NCI-H69 (cell line): ENCODE measurements at regions not wholly inside any gene's neighbourhood (a gene's known extent, or its start where the extent isn't known, plus 50 kb on each side); places are given as distances from the start of the nearest gene placed in this dataset.

Source experiments
- DNase-seq: peaks from one replicate; lab custom pipeline; 2025; lab: John Stamatoyannopoulos, UW

DNA sequence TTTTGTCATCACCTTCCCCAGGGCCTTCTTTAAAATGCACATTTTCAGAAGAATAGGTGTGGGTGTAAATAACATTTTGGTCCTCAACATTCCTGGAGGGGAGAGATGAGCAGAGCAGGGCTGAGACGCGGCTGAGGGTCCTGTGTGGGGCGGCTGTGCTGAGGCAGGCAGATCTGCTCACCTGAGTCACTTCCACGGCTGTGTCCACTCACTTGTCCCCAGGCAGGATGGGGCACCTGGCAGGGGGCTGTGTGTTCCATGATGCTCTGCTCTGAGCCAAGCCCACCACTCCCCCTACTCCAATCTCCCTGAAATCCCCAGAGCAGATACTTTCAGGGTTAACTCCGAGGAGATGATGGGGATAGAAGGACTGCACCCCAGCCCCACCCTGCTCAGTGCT is 93.8 kb downstream of the GLRX3 start:
- no peak for DNase-seq

DNA sequence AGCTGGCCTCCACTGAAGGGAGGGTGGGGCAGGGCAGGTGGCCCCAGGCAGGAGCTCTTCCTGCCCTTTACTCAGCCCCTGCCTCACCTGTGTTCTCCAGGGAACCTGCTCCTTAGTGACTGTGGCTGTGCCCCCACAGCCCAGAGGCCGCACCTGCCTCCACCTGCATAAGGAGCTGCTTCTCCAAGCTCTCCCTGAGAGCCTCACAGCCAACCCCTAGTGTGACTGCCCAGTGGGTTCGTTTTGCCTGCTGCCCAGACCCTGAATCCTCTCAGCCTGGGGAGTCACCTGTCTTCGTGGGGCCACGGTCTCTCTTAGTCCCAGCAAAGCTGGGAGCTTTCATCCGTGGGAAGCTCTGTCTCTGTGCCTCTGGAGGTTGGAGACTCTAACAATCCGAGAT is 94.4 kb downstream of the GLRX3 start:
- no peak for DNase-seq

DNA sequence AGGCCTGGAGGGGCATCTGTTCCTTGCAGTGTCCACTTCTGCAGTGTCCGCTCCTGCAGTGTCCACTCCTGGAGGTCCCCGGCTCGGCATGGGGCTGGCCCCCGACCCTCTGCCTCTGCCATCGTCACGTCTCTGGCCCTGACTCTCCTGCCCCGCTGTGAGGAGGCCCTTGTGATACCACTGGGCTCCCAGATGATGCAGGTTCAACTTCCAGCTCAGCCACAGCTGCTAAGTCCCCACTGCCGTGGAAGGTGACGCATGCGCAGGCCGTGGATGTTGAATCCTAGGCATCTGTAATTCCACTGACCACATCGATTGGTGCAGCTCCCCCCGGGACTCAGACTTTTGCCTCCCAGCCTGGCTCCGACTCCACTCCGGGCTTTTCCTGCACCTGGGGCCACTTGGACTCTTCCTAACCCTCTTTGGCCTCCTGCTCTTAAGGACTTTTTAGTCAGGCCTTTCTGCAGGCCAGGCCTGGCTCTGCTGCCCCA is 95.1 kb downstream of the GLRX3 start:
- DNase-seq = no peak

DNA sequence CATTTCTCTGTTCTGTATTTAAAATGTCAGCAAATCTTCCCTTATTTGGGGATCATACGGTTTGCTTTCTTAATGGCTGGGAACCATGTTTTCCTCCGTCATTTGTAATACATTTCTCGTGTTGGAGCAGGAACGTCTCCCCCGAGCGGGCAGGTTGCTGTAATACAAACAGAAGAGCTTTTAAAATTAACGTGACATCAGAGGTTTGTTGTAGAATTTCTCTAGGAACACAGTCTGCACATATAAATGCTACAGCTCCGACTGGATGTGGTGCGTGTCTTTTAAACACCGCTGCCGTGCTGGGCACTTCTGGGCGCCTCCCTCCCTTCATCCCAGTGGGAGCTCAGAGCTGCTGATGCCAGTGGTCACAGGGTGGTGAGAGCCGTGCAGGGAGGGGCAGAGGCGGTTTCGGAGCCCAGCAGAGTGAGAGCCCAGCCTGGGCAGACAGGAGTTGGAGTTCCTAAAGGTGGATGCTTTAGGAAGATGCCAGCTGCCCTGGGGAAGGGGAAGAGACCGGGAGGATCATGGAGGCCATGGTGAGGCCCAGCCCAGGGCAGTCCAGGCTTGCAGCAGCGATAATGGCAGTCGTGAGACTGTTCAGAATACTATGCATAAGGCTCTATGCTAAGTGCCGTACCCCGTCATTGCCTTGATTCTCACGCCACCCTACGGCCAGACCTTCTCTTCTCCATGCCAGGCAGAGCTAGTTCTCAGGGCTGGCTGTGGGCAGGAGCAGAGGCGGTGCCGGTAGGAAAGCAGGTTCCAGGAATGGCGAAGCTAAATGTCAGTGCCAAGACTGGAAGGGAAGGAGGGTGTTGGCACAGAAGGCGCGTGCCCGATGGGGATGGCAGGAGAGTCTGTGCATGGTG is 96.2 kb downstream of the GLRX3 start:
- DNase-seq = no peak

DNA sequence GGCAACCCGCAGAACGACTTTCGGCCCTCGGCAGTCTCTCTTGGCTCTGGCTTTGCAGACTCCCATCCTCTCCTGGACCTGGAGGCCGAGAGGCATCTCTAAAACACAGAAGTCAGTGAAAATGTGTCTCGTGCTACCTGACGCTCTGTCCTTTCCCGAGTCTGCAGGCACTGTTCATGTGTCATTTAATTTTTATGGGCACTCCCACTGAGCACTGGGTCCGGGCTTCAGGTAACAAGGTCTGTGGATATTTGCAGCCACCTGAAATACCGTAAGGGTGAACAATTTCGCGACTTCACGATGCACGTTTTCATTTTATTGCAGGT is 96.8 kb downstream of the GLRX3 start:
- DNase-seq = no peak

DNA sequence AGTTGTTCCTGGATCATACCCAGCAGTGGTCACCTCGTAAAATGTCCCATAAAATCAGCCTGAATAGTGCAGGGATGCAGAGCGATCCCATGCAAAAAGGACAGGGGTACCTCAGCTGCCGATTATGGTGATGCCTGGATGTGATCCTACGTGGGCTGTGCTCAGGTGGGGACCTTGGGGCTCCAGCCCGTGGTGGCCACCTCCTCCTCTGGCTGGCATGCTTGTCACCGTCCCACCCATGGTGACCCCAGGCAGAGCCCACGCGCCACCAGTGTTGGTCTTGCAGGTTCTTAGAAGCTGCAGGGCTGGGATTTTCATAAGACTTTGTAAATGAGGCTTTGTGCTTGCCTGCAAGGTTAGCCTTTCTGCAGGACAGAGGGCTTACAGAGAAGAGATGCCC is 97.2 kb downstream of the GLRX3 start:
- no peak for DNase-seq

DNA sequence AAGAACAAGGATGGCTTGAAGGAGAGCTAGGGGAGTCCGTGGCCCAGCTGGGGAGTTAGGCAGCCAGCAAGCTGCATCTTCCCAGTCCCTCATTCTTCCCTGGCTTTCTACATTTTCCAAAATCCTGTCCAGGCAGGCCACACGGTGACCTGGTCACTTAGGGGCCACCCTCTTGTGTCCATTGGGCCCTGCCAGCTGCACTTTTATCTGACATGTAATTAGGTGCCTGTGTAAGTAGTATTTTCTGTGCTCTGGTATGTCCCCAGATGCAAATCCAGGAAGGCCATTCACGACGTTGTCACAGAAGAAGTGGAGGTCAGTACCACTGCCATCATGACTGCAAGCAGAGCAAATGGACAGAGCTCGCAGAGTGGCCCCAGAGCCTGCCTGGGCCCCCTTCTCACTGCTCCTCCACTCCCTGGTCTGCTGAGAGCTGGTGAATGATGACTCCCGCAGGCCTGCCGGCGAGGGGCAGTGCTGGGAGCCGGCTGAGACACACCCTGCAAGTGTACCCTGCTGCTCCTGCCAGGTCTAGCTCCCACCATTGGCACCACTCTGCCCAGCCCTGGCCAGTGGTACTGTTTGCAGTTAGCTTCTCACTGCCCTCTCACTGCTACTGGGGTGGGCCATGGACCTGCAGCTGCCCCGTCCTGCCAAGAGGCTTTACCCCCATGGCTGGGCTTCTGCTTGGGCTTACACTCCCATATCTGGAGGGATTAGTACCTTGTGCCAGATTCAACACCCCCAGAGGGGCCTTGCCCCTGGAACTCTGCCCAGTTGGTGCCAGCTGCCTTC is 98.2 kb downstream of the GLRX3 start:
- no peak for DNase-seq

DNA sequence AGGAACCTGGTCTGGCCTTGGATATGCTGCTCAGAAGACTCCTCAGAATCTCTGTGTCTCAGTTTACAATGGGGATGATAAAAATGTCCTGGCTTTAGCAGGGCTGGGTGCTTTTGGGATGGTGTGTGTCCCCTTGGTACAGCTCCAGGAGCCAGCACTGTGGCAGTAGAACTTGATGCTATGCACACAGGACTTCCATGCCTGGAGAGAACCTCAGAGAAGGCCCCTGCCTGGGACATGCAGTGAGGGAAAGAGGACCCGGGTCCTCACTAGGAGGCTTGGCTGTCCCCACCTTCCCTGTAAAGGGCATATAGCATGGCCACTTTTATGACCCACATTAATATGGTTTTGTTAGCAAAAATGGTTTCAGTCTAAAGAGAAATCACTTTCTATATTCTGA is 100.5 kb downstream of the GLRX3 start:
- DNase-seq = no peak

DNA sequence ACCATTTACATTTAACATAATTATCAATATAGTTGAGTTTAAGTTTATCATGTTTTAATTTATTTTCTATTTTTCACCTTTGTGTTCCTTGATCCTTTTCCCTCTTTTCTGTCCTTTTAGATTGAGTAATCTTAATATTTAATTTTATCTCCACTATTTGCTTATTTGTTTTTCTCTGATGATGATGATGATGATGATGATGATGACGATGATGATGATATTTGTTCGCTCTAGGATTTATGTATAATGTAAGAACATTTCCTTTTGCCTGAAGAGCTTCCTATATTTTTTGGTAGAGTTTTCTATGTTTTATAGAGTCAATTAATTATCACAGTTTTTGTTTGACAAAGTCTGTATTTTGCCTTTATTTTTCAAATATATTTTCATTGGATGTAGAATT is 104.2 kb downstream of the GLRX3 start:
- DNase-seq = no peak

DNA sequence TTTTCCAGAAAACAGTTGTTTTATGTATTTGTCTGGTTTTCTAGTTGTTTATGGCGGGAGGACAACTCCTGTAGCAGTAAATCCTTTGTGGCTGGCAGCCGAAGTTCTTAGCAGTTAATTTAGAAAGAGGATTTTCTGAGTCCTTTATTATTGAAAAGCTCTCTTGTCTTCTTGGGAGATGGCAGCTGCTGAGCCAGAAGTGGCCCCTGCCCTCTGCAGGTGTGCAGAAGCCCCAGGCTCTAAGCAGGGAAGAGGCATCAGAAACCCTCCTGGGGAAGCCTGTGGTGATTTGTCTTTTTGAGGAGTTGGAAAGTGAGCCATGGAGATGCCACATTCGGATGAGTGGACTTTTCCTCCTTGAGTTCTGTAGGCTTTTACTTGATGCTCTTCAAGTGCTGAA is 106.3 kb downstream of the GLRX3 start:
- no peak for DNase-seq

DNA sequence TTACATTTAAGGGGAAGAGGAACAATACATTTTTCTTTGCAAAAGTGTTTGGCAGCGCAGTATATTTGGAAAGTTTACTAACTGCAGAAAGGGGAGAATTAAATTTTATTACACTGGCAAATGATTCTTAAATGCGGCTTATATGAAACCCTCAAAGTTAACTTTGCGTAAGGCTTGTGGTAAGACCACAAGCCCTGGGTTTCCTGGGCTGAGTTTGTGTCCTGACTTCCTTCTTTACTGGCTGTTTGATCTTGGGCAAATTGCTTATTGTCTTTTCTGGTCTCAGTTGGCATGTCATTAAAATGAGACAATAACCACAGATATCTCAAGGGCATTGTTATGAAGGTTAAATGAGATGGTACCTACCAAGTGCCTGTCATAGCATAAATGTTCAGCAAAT is 106.8 kb downstream of the GLRX3 start:
- DNase-seq = no peak

DNA sequence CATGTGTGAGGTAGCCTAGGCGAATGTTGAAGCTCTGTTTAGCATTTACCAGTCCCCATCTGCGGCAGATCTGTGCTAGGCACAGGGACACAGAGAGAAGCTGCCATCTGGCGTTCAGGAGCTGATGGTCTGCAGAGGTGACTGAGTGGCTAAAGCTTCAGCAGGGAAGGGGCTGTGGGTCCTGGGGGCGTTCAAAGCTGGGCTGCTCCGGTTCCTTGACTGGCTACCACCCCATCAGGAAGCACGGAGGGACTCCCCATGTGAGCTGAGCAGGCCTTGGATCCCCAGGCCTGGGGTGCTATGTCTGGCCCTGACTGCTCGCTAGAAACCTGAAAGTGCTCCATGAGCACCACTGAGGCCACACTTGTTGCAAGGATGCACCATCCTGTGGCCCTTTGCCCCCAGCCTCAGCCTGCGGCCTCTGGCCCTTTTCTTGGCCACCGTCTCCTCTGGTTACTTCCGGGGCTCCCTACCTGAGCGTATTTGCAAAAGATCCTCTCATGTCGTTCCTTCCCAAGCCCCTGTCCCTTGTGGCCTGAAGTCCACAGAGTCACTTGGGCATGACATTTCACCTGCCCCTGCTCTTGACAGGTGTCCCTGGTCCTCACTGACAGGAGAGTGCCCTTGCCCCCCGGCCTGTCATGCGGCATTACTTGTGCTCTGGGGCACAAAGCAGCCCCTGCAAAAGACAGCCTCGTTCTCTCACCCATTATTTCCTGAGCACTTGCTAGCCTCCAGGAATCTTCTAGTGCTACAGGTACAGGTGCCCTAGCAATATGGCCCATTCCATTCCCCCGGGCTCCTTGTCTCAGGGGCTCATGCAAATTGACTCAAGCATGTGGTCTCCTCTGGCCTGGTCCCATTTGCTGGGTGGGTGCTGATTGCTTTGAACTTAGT is 108.1 kb downstream of the GLRX3 start:
- DNase-seq = no peak

DNA sequence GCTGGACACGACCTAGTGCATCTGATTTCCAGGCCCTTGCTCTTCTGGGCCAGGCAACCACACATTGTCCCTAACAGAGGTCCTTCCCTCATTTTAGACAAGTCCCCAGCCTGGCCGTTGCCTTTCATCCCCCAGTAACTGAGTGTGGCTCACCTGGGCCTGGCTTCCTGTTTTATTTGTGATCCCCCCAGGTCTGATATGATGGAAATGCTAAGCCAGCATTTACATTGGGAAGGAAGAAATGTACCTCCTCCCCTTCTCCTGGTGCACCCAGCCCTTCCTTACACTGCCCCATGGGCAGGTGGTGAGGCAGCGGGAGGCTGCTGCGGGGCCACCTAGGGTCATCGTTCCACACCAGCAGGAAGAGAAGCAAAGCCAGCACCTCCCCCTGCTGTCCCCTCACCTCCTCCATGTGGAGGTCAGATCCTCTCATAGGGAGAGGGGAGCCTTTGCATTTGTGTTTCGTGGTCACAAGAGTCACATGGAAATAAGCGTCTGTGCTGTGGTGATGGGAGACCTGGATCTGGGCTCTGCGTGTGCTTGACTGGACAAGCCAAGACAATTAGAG is 108.8 kb downstream of the GLRX3 start:
- no peak for DNase-seq

DNA sequence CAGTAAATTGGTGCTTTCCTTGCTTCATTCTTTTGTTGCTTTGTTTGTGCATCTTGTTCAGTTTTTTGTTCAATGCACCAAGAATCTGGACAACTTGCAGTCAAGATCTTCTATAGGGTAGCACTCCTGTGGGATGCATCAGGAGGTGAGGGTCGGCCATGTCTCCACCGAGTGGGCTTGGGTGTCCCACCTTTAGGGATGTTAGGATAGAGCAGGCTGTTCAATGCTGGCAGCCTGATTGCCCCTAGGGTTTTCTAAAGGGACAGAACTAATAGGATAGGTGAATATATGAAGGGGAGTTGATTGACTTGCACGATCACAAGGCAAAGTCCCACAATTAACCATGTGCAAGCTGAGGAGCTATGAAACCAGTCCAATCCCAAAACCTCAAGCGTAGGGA is 109.9 kb downstream of the GLRX3 start:
- DNase-seq = no peak

DNA sequence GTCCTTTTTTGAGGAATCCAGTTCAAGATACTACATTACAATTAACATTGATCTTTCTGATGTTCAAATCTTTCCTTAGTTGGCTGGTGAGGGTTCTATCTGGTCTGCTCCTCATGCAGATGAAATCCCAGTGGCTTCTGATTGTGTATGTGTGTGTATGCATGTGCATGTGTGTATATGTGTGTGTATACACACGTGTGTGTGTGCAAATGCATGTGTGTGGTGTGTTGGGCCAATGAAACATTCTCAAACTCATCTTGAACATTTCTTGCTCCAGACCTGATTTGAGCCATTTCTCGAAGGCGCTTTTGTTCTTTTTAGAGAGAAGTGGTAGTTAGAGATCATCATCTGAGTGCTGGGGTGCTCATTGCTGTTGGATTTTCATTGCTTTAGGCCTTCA is 113.9 kb downstream of the GLRX3 start:
- no peak for DNase-seq

DNA sequence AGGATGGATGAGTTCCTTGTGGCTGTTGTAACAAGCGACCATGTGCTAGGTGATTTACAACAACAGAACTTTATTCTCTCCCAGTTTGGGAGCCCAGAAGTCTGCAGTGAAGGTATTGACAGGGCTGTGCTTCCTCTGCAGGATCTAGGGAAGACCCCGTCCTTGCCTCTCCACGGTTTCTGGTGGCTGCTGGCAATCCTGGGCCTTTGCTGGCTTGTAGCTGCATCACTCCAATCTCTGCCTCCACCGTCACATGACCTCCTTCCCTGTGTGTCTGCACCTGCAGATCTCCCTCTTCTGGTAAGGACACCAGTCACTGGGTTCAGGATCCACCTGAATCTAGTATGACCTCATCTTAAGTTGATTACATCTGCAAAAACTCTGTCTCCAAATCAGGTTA is 115.6 kb downstream of the GLRX3 start:
- DNase-seq = no peak

DNA sequence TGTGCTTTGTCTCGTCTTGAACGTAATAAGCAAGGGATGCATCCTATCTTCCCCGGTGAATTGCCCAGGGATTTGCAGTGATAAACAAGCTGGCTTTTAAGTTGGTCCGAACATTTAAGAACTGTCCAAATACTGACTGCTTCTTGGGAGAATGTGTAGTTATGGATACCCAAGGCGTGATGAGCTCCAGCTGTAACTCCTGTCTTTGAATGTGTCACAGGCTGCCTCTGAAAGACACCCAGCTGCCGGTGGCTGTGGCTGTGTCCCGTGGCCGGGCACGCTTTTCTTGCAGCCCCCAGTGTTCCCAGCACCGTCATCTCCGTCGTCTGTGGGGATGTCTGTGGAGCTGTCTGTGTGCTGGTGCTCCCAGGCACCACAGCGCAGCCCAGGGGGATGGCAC is 118.1 kb downstream of the GLRX3 start:
- DNase-seq = no peak

DNA sequence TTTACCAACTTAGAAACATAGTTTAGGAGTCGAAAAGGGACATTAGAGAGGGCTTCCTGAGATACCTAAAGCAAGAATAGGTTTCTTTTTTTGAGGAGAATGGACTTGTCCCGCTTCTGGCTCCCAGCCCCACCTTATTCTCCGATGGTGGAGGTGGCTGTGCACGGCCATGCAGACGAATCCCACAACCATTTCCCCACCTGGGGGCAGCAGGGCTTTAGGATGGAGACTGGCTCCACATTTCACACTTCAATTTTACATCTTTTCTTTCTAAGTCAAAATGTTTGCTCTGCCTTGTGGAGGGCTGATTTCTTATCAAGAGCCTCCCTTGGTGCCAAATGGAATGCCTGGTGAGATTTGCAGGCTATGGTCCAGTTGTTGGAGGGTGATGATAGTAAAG is 118.5 kb downstream of the GLRX3 start:
- DNase-seq = no peak

DNA sequence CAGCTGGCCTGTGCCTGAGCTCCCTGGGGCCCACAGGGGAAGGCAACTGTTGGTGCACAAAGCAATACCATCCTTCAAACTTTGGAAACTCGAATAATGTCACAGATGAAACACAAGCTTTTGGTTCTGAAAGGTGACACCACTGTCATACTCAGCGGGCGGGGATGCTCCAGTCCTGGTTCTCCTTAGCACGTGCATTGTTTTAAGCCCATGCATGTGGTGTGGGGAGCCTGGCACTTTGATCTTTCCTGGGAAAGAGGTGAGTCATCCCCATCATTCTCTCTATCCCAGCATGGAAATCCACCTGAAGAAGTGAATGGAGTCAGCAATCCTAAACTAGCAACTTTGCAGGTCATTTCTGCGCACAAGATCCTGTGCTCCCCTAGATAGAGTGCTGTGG is 119.6 kb downstream of the GLRX3 start:
- no peak for DNase-seq

DNA sequence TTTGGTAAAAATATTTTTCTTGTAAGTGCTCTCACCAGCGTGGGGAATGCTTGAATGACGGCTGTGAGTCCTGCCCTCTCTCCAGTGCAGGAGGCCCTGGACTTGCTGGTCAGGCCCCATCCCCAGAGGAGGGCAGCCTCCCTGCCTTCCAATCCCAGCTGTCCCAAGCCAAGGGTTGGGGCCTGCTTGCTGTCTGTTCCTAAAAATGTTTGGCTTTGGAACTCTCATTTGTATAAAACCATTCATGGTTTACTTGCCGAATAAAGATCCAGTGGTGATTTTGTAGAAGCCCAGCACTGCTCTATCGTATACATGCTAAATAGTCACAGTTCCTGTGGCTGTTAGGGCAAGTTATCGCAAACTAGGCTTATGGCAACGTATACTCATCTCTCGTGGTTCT is 121.7 kb downstream of the GLRX3 start:
- DNase-seq = no peak

DNA sequence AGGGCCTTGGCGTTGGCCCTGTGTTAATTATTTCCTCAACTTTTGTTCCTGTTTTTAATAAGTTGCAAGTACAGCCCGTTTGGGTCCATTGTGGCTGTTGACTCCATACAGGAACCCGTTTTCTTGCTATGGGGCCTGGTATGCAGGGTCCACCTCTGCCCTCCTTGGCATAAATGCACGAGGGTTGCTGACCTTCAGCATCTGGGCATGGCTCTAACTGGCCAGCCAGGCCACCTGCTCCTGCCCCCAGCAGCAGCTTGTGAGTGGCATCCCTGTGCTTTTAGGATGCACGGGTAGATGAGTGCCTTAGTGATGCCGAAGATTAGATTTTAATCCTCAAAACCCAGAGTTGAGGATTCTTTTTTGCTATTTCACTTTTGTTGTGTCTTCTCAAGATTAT is 123.2 kb downstream of the GLRX3 start:
- no peak for DNase-seq

DNA sequence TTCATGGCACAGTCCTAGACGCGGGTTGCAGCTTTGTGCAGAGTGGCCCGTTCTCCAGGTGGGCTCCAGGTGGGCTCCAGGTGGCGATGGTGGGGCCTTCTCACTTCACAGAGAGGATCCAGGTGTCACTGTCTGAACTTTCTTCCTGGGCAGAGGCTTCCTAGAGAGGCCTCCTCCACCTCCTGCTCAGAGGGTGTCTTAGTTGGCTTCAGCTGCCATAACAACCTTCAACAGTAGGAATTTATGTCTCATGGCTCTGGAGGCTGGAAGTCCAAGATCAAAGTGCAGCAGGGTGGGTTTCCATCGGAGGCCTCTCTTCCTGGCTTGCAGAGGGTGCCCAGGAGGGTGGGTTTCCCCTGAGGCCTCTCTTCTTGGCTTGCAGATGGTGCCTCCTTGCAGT is 125.1 kb downstream of the GLRX3 start:
- no peak for DNase-seq
